NB4 (cell line): ENCODE measurements at regions not wholly inside any gene's neighbourhood (a gene's known extent, or its start where the extent isn't known, plus 50 kb on each side); places are given as distances from the start of the nearest gene placed in this dataset.

Source experiments
- DNase-seq: peaks from one replicate; pipeline ENCODE4 v3.0.0; 2010; ENCODE audit warnings: low read depth
- H3K4me3 ChIP-seq: one replicate; pipeline ENCODE4 v1.5.1; 2011; ENCODE audit warnings: mild to moderate bottlenecking, low read depth, low read length, moderate library complexity
- CTCF ChIP-seq: IDR thresholded peaks from one replicate; pipeline ENCODE4 v1.5.1; 2012; ENCODE audit warnings: low read depth, low read length
- MAX ChIP-seq: IDR thresholded peaks from 2 replicates; pipeline ENCODE4 v1.6.1; 2011; ENCODE audit warnings: low read depth, low read length
- MYC ChIP-seq: IDR thresholded peaks from 2 replicates; pipeline ENCODE4 v1.6.1; 2011; ENCODE audit warnings: low read depth, low read length
- POLR2A ChIP-seq: IDR thresholded peaks from 2 replicates; pipeline ENCODE4 v1.6.1; 2011; ENCODE audit warnings: mild to moderate bottlenecking; ENCODE audit not compliant: insufficient read length; ENCODE audit errors: extremely low read depth

DNA sequence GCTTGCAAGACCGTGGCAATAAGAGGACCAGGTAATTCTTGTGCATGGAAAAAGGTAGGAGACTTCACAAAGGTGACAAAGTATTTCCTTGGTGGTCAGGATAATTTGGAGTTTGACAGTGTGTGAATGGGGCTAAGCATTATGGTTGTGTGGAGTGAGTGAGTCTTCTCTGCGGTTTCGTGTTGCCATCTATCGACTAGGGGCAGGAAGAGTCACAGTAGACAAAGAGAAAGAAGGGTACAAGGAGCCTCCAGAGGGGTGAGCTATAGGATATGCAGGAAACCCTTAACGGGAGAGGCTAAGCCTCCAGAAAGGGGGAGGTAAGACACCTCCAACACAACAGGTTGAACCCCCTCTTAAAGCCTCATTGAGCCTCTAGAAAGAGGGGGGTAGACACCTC lies 64.0 kb upstream of the RANBP6 start:
- no peak overlapping the region for H3K4me3 ChIP-seq
- TF ChIP-seq MAX (no peak), MYC (no peak), CTCF (no peak), POLR2A (no peak)
- no peak for DNase-seq

- no peak for DNase-seq
- TF ChIP-seq MAX (no peak), MYC (no peak), CTCF (no peak), POLR2A (no peak)
- no peak overlapping the region for H3K4me3 ChIP-seq
These were observed 63.1 kb upstream of the RANBP6 start for GRCh38 chr9:6078382-6079105.

DNA sequence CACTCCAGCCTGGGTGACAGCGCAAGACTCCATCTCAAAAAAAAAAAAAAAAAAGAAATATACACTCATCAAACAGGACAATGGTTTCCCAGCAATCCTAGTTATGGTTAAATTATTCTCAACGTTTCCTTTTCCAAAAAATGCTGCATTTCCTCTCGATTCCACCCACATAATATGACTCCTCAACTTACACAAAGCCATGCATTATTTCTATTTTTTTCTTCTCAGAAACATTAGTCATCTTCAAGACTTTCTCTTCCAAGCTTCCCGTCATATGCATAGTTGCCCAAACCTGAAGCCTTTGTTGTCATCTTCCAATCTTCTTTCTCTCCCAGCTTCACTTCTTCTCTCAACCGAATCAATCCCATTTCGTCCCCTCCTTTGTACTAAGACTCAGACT lies 61.4 kb upstream of the RANBP6 start:
- no peak overlapping the region for H3K4me3 ChIP-seq

GRCh38 chr9:6073731-6074130 lies 58.3 kb upstream of the RANBP6 start:
- no peak for DNase-seq
- no peak overlapping the region for H3K4me3 ChIP-seq
- TF ChIP-seq MAX (no peak), POLR2A (no peak), CTCF (no peak), MYC (no peak)

More for the DNA sequence above, 61.4 kb upstream of the RANBP6 start:
- DNase-seq, result no peak
- TF ChIP-seq MYC (no peak), POLR2A (no peak), MAX (no peak), CTCF (no peak)

GRCh38 chr9:6072865-6073264 lies 57.4 kb upstream of the RANBP6 start:
- no peak overlapping the region for H3K4me3 ChIP-seq
- TF ChIP-seq MAX (no peak), MYC (no peak), POLR2A (no peak), CTCF (no peak)
- no peak for DNase-seq

DNA sequence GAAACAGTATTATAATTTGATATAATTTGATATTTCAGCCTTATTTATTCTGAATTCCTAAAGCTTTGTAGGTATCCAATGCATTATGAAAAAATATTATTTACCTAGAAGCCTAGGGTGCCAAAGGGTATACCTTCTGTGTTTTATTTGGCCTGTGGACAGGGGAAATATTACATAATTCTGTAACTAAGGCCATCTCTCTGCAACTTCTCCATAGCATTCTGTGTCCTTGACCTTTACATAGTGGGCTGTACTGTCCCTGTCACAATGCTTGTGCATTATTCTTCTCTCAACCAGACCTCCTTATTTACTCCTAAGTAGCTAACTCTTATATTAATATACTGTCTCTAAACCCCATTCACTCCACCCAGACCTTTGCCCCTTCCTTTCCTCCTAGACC lies 57.0 kb upstream of the RANBP6 start:
- no peak for DNase-seq
- no peak overlapping the region for H3K4me3 ChIP-seq
- TF ChIP-seq MYC (no peak), MAX (no peak), CTCF (no peak), POLR2A (no peak)
